ENCODE measurements at regions not wholly inside any gene's neighbourhood (a gene's known extent, or its start where the extent isn't known, plus 50 kb on each side); places are given as distances from the start of the nearest gene placed in this dataset.

DNA sequence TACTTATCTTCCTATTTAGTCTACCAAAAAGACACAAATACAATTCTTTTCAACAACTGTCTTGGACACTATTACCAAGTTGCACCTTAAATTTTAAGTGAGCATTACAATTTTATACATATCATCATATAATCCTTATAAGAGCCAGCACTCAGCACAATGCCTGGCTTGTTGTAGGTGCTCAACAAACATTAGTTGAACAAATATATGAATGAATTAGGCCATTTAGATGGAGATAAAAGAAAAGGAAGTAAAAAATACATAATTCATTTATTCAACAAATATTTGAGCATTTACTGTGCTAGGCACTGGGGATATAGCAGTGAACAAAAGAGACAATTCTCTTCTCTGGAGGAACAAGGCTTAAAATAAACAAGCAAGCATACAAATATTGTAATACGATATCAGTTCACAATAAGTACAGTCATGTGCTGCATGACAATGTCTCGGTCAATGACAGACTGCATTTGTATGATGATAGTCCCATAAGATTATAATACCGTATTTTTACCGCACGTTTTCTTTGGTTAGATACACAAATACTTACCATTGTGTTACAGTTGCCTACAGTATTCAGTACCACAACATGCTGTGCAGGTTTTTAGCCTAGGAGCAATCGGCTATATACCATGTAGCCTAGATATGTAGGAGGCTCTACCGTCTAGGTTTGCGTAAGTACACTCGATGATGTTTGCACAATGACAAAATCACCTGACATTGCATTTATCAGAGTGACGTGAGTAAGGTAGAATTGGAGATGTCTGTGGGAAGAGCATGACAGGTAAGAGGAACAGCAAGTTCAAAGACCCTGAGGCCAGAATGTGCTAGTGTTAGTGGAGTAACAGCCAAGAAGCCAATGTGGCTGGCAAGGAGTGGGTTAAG, 86.4 kb upstream of the HS3ST2 start:
- TF ChIP-seq CTCF (IDR thresholded peaks at IDR 0.05; ENCODE audit: extremely low read depth in 1 of 2, insufficient read depth in 1 of 2, low read depth in 1 of 2, low read length in 2 of 2) (no peak), POLR2A (IDR thresholded peaks at IDR 0.05; ENCODE audit: low read depth, low read length) (no peak), POLR2AphosphoS5 (IDR thresholded peaks at IDR 0.05; ENCODE audit: insufficient read depth, low read depth, low read length) (no peak), MAX (IDR thresholded peaks at IDR 0.05; ENCODE audit: insufficient read depth, insufficient read length) (no peak)

Measured in endothelial cell of umbilical vein (primary cell).